Nephron (organoid): ENCODE measurements at regions not wholly inside any gene's neighbourhood (a gene's known extent, or its start where the extent isn't known, plus 50 kb on each side); places are given as distances from the start of the nearest gene placed in this dataset.
"Not testable (repeated sequence)": the region's sequence is repeated elsewhere in the genome, so short reads cannot be mapped to it uniquely, and the experiment has no call there.

Experiments used
- H3K27ac Mint-ChIP-seq, 3 experiments: 2 replicates each; pipeline ENCODE4 v1.8.0; 2020; ENCODE audit warnings: mixed read lengths in 3 of 3, mild to moderate bottlenecking in 2 of 3, moderate library complexity in 1 of 3
- H3K27me3 Mint-ChIP-seq: 2 replicates; pipeline ENCODE4 v1.8.0; 2021; ENCODE audit warnings: low read depth, mild to moderate bottlenecking, moderate library complexity, mixed read lengths
- H3K36me3 Mint-ChIP-seq: 2 replicates; pipeline ENCODE4 v1.8.0; 2020; ENCODE audit warnings: low read depth, mixed read lengths
- H3K4me1 Mint-ChIP-seq: 2 replicates; pipeline ENCODE4 v1.8.0; 2020; ENCODE audit warnings: mixed read lengths
- H3K4me3 Mint-ChIP-seq, 3 experiments: 2 replicates each; pipeline ENCODE4 v1.8.0; 2020; ENCODE audit warnings: mild to moderate bottlenecking in 3 of 3, mixed read lengths in 3 of 3, moderate library complexity in 2 of 3
- H3K9me3 Mint-ChIP-seq: 2 replicates; pipeline ENCODE4 v1.8.0; 2020; ENCODE audit warnings: mixed read lengths
- CTCF ChIP-seq, 3 experiments: fragments of 200-600 bp; sonication (generic); IDR thresholded peaks; one replicate each; pipeline ENCODE4 v1.5.0; 2021; ENCODE audit warnings: antibody characterized with exemption in 3 of 3; ENCODE audit not compliant: unreplicated experiment in 3 of 3

GRCh38 chr14:41549821-41550607 lies 56.7 kb upstream of the LRFN5 start:
- H3K27ac Mint-ChIP-seq, result no peak overlapping the region
- H3K27me3 Mint-ChIP-seq, result no peaks in the 10 kb centered on the region
- TF ChIP-seq CTCF (IDR thresholded peaks at IDR 0.05; ENCODE audit: unreplicated experiment in 3 of 3), result no peak
- no peaks in the 10 kb centered on the region for H3K36me3 Mint-ChIP-seq
- no peaks in the 10 kb centered on the region for H3K4me1 Mint-ChIP-seq
- H3K9me3 Mint-ChIP-seq, result no peaks in the 10 kb centered on the region
- no peak overlapping the region for H3K4me3 Mint-ChIP-seq

- Mint-ChIP-seq H3K36me3 (no peaks in the 10 kb centered on the region), H3K27me3 (no peaks in the 10 kb centered on the region), H3K4me1 (no peaks in the 10 kb centered on the region), H3K9me3 (peaks cover 2% of the 10 kb centered on the region), H3K27ac (peak overlapping the region in 1 of 3 experiments; percentile 41), H3K4me3 (peak overlapping the region in 1 of 3 experiments; percentile 29)
- no peak for TF ChIP-seq CTCF (IDR thresholded peaks at IDR 0.05; ENCODE audit: unreplicated experiment in 3 of 3)
Measured at GRCh38 chr14:41549282-41549681, 57.4 kb upstream of the LRFN5 start.

DNA sequence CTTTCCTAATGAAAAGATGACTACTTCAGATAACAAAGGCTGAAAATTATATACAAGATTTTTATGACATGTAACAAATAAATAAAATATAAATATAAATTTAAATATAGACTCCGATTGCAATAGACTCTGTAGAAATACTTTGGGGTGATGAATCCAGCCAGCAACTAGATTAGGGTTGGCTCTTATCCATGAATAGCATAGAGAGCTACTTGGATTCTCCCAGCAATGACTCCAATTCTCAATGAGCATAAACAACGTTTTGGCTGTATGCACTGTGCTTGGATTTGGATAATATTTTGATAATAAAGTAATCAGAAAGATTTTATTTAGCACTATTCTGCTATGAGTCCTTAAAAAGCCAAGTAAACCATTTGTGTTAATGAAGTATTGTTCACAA lies 58.0 kb upstream of the LRFN5 start:
- H3K27ac Mint-ChIP-seq, result no peak overlapping the region
- H3K36me3 Mint-ChIP-seq, result no peaks in the 10 kb centered on the region
- no peaks in the 10 kb centered on the region for H3K27me3 Mint-ChIP-seq
- no peaks in the 10 kb centered on the region for H3K4me1 Mint-ChIP-seq
- H3K4me3 Mint-ChIP-seq, result no peak overlapping the region
- no peak for TF ChIP-seq CTCF (IDR thresholded peaks at IDR 0.05; ENCODE audit: unreplicated experiment in 3 of 3)
- H3K9me3 Mint-ChIP-seq, result peaks cover 2% of the 10 kb centered on the region

DNA sequence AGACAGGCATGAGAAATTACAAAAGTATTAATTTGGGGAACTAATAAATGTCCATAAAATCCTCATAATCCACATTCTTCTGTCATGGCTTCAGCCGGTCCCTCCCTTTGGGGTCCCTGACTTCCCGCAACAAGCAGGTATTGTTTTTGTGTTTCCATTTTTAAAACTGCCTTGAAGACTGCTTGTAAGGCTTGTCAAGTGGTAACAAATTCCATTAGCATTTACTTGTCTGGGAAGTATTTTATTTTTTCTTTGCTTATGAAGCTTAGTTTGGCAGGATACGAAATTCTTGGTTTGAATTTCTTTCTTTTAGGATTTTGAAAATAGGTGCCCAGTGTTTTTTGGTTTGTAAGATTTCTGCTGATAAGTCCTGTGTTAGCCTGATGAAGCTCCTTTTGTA lies 65.3 kb upstream of the LRFN5 start:
- H3K4me3 Mint-ChIP-seq, result no peak overlapping the region
- H3K27me3 Mint-ChIP-seq, result no peaks in the 10 kb centered on the region
- no peak for TF ChIP-seq CTCF (IDR thresholded peaks at IDR 0.05; ENCODE audit: unreplicated experiment in 3 of 3)
- no peaks in the 10 kb centered on the region for H3K36me3 Mint-ChIP-seq
- no peak overlapping the region for H3K27ac Mint-ChIP-seq
- peaks cover 20% of the 10 kb centered on the region for H3K9me3 Mint-ChIP-seq
- no peaks in the 10 kb centered on the region for H3K4me1 Mint-ChIP-seq

- Mint-ChIP-seq H3K27ac (no peak overlapping the region), H3K4me1 (no peaks in the 10 kb centered on the region), H3K4me3 (no peak overlapping the region), H3K27me3 (no peaks in the 10 kb centered on the region), H3K36me3 (no peaks in the 10 kb centered on the region), H3K9me3 (peaks cover 11% of the 10 kb centered on the region)
- no peak for TF ChIP-seq CTCF (IDR thresholded peaks at IDR 0.05; ENCODE audit: unreplicated experiment in 3 of 3)
Measured at GRCh38 chr14:41532255-41532654, 74.4 kb upstream of the LRFN5 start.

DNA sequence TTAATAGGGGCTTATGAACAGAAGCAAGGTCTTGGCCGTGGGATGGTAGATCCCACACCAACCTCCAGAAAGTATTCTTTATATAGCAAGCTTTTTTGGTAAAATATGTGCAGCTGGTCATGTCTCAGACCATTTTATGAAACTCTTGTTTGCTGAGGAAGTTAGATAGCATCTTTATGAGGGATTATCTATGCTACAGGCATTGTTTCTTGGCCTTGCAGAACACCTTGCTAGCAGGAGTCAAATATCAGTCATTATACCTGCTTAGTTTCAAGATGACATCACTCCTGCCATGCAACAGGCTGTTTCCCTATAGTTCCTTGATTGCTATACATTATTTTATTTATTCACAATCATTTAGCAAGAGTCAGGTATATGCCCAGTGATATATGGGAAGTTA lies 84.8 kb upstream of the LRFN5 start:
- Mint-ChIP-seq H3K36me3 (no peaks in the 10 kb centered on the region), H3K4me3 (no peak overlapping the region), H3K9me3 (no peaks in the 10 kb centered on the region), H3K4me1 (no peaks in the 10 kb centered on the region), H3K27me3 (no peaks in the 10 kb centered on the region), H3K27ac (no peak overlapping the region)
- no peak for TF ChIP-seq CTCF (IDR thresholded peaks at IDR 0.05; ENCODE audit: unreplicated experiment in 3 of 3)

DNA sequence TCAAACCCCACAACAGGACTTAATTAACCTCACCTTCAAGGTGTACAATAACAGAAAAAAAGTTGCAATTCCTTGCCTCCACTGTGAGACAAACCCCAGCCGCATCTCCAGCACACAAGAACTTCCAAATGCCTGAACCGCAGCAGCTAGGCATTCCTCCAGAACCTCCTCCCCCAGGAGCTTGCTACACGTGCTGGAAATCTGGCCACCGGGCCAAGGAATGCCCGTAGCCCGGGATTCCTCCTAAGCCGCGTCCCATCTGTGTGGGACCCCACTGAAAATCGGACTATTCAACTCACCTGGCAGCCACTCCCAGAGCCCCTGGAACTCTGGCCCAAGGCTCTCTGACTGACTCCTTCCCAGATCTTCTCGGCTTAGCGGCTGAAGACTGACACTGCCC lies 88.6 kb upstream of the LRFN5 start:
- not testable (repeated sequence) for H3K27me3 Mint-ChIP-seq, H3K4me1 Mint-ChIP-seq, H3K4me3 Mint-ChIP-seq, H3K27ac Mint-ChIP-seq, H3K36me3 Mint-ChIP-seq, H3K9me3 Mint-ChIP-seq
